Stimulated activated CD8-positive, alpha-beta memory T cell treated with anti-CD3 and anti-CD28 coated beads, Interleukin-12 subunit alpha, Interleukin-12 subunit beta, amount 100 ng/mL, for 4 hours (primary cell): ENCODE measurements at regions not wholly inside any gene's neighbourhood (a gene's known extent, or its start where the extent isn't known, plus 50 kb on each side); places are given as distances from the start of the nearest gene placed in this dataset.

ENCODE experiments used
- DNase-seq: peaks from one replicate; pipeline ENCODE4 v3.0.0-alpha.2; 2020; ENCODE audit warnings: low read depth

DNA sequence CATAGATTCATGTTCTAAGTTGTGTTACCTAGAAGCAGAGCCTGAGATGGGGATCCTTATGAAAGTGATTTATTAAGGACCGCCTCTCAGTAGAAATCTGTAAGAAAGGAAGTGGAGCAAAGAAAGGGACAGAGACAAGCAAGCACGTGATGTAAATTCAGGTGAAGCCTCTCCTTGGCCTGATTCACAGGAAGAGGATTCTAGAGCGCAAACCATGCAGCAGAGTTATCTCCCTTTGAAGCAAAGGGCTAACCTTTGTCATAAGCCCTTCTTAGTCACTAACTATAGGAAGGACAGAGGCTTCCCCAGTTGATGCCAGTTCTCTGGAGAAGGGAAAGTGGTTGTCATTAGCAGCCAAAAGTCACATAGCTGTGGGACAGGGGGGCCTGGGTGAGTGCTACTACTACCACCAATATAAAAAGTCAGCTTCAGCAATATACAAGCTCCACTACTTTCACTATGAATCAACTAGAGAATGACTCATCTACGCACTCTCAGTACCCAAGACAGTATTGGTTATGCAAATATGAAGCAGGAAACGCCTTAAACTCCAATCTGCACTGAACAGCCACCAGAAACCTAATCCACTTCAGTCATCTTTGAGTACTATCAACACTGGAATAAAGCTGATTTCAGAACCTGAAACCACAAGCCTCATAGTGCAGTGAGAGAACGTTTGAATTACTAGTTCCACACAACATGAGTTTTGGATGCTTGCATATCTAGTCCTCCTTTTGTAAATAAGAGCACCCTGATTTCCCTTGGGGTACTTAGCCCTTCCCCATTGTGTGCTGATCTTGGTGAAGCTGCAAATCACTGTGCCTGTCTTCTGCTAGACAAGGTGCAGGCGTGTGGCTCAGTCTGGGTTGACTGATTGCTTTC, 162.7 kb downstream of the ZNF608 start:
- DNase-seq, result no peak

DNA sequence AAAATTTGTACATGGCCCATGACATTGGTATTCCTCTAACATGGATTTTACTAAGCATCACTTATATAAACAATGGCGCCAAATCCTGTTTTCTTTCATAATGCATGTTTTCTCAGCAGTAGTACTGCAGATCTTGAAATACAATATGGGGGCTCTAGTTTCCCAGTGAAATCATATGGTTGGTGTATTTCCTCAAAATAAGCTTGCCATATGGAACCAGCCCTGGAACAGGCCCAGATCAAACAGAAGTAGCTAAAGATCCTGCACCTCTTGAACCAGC, 163.9 kb downstream of the ZNF608 start:
- DNase-seq, result no peak

DNA sequence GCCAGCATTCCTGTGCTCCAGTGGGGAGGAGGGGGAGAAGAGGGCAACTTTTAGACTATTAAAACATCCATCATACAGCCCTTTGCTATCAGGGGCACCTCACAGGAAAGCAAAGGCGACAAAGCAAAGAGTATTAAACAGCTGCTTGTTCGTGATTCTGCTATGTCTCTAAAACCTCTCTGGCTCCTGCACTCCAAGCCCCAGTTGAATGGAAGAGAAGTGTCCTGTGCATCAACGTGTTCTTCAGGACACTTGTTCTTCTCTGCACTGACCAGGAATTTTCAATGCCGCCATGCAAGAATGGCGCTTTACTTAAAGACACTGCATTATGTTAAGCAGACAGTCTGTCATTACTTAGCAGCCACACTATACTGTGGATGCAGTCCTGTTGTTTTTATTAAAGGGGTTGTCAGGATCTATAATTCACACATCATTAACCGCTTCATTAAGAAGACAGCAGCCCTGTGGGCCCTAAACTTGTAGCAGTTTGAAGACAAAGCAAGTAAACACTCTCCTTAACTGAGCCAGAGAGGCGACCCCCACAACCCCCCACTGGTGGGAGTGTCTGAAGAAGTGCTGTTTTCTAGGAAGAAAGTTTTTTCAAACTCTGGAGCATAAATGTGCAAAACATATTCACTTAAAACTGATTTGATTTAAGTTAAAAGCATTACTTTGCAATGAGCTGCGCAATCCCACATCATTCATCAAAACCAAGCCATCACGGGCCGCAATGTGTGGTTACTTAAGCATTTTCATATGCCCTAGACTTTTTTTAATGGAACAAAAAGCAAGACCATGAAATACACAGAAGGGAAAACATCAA, 164.5 kb downstream of the ZNF608 start:
- DNase-seq, result no peak

DNA sequence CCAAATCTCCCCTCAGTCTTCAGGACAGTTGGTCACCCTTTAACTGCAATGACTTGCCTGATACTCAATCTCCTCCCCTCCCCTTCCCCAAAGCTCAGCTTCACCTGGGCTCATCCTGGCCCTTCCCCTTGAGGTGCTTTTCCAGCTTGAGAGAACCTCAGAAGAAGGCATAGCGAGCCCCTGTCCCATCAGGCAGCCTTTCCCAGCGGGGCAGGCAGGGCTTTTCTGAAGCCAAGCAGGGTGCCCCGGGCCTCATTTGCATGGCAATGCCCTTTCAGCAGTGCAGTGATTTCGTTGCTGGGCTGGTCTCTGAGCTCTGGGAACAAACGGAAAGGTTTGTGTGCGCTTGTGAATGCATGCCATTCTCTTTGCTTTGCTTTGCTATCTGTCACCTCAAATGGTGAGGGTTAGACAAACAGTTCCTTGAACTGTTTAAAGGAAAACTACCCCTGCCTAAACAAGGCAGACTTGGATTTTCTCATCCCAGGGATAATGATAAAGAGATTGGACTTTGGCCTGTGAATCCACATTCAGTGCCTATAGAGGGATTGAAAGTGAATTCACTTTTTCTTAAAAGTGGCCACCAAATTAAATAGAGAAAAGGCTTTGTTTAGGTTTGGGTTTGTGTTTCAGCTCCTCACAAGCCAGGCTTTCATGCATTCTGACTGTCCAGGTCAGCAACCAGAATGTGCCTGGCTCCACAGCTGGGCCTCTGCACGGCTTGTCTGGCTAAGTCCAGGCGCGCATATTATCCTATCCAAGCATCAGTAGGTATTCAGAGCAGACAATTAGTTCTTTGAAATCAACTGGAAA, 165.3 kb downstream of the ZNF608 start:
- no peak for DNase-seq

DNA sequence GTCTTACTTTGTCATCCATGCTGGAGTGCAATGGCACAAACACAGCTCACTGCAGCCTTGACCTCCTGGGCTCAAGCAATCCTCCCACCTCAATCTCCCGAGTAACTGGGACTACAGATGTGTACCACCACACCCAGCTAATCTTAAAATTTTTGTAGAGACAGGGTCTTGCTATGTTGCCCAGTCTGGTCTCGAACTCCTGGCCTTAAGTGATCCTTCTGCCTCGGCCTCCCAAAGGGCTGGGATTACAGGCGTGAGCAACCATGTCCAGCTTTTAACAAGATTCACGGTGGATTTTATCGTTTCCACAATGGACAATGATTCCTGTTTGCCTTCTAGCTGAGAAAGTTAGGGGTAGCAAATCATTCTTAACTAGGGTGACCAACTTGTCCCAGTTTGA, 165.9 kb downstream of the ZNF608 start:
- no peak for DNase-seq

DNA sequence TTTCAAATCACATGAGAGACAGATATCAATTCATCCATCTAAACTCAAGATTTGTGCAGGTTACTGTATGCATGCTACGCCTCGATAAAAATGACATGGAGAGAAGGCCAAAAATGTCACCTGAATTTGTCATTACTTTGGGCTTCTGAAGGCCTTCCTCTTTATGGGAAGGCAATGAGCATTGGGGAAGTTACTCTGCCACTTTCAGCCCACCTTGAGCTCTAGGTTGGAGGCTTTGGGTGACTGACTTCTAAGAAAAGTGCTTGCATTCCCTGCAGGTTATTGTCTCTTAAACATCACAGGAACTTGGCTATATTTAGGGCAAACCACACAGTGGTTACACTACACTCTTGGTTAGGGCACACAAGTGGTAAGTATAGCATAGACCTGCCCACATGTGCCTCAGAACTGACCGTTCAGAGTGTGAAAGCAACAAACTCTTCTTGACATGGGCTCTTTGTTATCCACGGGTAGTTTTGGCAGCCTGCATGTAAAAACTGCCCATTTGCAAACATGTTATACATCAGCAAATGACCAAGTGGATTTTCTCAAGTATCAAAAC, 169.5 kb downstream of the ZNF608 start:
- DNase-seq, result no peak

DNA sequence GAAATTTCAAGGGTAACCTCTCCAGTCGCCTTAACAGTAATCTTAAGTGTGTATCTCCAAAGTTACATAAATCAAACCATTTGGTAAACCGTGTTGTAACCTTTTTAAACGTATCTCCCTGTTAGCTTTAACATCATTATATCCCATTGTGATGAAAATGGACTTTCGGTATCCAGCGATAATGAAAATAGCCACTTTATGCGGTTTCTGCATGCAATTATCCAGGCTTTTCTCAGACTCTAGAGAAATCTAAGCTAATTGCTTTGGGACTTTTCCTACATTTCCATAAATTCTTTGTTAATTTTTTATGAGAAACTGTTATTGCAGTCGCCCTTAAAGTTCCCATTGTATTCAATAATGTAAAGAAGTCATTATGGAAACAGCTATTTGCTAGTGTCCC, 170.7 kb downstream of the ZNF608 start:
- DNase-seq, result no peak

DNA sequence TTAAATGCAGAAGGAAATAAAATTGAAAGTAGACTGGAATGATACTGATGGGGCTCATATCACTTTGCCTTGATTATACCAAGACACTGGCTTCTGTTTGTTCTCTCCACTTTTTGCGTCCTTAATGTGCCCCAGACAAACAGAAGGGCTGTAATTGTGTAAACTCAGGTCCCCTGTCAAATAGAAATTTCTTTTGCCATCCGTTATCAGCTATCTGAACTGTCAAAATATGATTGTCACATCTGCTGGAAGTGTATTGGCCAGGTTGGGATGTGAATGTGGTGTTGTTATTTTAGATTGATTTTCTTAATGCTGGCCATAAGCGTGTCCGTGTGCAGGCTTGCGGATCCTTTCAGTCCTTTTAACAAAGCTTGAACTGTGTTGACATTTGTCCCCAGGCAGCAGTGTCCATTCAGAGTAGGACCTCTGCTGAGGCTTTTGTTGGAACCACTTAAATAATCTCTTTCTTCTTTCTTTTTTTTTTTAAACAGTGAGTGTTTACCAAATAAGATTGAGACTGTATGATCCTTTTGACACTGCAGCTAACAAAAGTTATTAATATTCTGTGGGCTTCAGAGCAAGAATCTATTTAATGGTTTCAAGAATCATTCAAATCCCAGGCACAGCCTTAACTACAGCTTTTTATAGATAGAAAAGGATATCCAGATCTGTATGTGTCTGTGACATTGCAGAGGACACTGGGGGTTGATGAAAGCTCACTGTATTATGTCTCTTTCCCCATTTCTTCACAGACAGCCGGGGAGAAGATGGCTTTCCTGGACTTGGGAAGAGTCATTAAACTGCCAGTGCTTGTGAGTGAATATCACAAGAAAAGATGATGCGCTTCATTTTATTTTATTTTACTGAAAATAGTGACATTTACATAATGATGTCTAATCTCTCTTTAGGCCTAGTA, 171.7 kb downstream of the ZNF608 start:
- no peak for DNase-seq

DNA sequence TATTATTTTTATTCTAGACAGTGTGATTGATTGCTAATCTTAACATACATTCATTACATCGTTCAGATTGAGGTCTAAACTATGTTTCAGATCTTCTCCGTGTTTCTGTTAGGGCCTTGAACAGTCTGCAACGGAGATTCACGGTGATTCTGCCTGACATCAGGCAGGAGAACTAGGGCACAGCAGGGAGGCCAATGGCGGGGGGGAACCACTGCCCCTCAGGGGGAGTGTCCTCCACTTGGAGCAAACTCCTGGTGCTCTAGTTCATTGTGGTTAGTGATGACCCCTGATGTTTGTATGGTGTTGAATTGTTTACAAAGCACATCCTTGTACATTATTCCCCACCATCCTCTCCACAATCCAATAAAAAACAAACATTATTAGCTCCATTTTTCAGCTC, 173.5 kb downstream of the ZNF608 start:
- DNase-seq, result no peak

DNA sequence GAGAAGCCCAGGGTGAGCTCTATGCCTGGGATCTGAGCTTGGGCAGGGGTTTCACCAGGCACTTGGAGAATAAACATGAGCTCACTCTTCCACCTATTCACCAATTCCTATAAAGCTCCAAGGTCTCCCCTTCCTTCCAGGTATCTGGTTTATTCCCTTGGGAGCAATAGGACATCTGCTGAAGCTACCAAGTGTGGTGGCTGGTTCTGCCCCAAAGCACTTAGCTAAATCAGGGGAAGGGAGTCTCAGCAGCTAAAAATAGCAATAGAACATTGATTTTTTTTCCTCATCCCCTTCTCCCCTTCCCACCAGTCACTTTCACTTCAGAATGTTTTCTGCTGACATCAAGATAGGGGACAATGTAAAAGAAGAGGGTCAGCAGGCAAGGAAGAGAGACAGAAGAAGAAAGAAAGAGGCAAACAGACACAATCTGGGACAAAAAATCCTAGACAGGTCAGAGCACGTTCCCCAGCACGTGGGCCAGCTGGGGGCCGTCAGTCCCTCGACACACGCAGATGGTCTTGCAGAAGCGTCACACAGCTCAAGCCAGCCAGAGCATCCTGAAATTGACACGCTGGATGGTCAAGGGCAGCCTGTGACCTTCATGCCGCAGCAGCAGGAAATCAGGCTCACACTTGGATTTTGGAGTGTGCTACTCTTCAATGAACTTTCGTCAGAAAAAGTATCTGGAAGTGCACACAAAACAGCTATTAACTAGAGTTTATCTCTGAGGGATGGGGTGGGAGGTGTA, 176.0 kb downstream of the ZNF608 start:
- no peak for DNase-seq

DNA sequence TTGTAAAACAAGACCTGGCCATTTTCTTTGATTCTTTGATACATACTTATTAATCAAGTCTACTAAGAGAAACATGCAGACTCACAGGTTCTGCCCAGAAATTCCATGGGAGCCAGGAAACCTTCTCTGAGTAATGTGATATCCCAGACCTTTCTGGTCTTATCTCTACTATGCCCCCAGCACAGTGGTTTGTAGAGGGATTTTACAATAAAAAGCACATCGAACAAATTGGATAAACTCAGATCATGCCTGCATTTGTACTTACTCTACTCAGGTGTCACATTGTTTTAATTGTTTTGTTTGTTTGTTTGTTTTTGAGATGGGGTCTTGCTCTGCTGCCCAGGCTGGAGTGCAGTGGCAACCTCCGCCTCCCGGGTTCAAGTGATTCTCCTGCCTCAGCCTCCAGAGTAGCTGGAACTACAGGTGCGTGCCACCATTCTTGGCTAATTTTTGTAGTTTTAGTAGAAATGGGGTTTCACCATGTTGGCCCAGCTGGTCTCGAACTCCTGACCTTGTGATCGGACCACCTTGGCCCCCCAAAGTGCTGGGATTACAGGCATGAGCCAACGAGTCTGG, 179.5 kb downstream of the ZNF608 start:
- no peak for DNase-seq

DNA sequence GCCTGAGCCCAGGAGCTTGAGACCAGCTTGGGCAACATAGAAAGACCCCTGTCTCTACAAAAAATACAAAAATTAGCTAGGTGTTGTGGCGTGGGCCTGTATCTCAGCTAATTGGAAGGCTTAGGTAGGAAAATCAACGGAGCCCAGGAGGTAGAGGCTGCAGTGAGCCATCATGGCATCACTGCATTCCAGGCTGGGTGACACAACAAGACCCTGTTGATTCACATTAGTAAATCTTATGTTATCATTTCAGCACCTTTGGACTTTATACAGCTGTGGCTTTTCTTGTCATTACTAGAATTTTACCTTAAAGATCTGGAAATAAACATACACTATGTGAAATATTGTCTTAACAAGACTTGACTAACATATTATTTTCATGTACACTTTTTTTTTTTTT, 185.0 kb downstream of the ZNF608 start:
- DNase-seq, result no peak

DNA sequence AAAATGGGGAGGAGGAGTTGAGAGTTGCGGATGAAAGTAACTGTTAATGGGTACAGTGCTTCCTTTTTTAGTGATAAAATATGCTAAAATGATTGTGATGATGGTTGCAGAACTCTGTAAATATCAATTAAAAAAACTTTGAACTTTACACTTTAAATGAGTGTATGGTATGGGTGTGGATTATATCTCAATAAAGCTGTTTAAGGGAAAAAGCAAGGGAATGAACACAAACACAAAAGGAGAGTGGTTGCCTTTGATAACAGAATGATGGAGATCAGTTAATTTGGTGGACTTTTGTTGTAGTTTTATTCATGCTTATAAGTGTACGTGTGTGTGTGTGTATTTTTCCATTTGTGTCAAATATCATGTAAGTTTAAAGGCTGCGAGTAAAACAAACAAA, 186.1 kb downstream of the ZNF608 start:
- no peak for DNase-seq

DNA sequence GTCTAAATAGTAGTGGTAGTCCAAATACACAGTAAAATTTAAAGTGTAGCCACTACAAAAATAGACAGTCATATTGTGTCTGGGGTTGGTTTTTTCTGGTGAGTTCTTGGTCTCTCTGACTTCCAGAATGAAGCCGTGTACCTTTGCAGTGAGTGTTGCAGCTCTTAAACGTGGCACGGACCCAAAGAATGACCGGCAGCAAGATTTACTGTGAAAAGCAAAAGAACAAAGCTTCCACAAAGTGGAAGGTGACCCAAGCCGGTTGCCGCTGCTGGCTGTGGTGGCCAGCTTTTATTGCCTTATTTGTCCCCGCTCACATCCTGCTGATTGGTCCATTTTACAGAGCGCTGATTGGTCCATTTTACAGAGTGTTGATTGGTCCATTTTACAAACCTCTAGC, 188.7 kb downstream of the ZNF608 start:
- no peak for DNase-seq

DNA sequence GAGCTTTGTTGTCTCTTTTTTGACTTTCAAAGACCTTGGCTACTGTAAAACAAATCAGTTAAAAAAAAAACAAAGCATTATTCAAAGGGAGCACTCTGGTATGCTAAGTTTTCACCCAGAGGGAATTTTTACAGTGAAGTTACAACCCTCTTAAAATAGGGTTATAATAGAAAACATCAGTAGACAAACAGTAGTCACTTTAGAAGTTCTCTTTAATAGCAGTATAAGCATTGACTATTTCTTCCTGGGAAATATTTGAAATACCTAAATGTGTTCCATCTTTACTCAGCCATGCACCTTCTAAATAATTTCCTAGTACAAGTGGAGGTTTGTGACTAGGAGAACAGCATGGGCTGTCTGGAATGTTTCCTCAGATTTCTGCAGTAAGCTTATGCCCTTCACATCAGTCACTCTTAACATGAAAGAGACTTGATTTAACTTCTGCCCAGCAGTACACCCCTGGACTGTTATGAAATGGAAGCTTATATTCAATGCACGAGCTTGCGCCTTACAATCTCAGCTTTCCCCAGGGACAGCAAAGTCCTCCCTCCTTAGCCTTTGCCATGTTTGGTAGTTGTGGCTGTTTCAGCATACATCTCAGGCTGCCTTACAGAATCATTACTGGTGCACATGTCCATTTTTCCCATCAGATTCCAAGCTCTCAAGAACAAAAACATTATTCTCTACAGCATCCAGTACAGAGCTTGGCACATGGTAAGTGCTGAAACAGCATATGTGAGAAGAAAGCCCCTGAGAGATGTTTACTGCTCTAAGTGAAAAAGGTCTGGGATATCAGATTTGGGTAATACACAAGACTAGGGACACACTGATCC, 191.5 kb downstream of the ZNF608 start:
- no peak for DNase-seq

DNA sequence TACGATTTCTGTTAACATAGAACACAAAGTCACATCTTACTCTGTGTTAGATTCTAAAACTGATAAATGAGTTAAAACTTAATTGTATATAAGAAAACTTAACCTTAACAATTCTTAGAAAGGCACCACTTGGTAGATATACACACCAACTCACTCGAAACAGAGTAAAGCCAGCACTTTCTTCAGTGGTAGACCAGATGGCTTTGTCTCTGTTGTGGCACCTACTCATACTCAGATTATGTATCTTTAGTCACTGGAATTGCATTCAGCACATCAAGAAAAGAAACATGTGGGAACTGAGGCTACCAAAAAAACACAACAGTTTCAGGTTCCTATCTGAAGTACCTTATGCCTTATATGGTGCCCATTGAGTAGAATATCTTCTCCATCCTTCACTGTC, 192.5 kb downstream of the ZNF608 start:
- DNase-seq, result no peak

DNA sequence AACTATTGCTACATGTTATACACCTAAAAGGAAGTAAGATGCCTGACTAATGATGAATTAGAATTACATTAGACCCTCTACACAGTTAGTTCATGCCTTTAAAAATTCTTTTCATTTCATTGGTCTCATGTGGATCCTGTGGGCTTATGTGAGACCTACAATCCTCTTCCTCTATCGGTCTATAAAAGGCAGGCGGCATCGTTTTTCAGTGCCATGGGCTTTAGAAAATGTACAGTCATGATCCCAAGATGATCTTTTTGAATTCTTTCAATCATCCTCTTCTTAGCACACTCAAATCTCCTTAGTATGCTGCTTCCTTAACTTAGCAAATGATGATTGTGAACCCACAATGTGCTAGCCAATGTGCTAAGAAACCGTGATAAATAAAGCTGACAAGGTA, 193.9 kb downstream of the ZNF608 start:
- DNase-seq, result no peak

DNA sequence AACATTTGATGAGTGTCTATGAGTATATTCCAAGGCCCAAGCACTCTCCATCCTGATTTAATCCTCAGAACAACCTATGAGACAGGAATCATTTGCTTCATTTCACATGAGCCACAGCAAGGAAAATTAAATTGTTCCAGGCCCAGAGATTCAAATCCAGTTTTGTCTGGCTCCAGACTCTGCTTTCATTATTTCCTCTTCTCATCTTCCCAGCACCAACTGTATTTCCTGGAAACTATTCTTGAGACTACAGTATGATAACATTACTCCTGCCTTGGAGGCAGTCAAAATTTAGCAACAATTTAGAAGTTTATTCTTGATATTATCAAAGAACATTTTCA, 194.5 kb downstream of the ZNF608 start:
- no peak for DNase-seq

DNA sequence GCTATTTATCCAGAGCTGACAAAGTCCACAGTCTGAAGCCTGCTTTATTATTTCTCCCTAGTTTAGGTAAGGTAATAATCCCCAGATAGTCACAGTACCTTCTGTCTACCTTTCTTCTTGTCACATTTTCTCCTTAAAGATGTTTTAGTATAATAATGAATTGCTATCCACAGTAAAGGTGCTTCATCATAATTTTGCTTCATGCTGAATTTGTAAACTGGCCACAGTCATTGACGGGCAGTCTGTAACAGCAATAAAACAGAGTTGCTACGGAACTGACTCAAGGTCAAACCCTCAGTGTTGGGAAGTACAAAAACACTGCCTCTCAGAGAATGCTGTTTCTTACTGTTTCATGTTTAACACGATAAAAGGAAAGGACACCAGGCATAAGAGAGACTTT, 195.7 kb downstream of the ZNF608 start:
- no peak for DNase-seq
